HS-5 (cell line): ENCODE measurements at regions not wholly inside any gene's neighbourhood (a gene's known extent, or its start where the extent isn't known, plus 50 kb on each side); places are given as distances from the start of the nearest gene placed in this dataset.
A peak's percentile ranks its signal among the peaks of the same experiment; 100 is the strongest.

Experiments
- DNase-seq: peaks from one replicate; pipeline ENCODE4 v3.0.0-alpha.2; 2012; ENCODE audit warnings: low read depth

- no peak for DNase-seq
Measured at GRCh38 chr4:129550281-129550785, 454.4 kb downstream of the C4orf33 start.

DNA sequence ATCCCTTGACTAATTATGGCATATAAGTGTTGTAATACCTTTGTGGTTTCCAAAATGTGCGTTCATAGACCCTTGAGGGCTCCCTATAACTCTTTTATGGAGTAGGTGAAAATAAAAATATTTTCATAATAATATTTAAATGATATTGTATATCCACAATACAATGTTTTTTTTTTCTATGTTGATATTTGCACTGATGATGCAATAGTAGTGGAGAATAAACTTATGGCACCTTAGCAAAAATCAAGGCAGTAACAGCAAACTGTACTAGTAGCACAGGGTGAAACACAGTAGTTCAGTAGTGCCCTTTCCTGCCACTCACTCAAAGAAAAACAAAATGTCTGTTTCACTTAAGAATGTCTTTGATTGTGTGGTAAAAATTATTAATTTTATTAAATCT is 465.3 kb downstream of the C4orf33 start:
- DNase-seq, result no peak

DNA sequence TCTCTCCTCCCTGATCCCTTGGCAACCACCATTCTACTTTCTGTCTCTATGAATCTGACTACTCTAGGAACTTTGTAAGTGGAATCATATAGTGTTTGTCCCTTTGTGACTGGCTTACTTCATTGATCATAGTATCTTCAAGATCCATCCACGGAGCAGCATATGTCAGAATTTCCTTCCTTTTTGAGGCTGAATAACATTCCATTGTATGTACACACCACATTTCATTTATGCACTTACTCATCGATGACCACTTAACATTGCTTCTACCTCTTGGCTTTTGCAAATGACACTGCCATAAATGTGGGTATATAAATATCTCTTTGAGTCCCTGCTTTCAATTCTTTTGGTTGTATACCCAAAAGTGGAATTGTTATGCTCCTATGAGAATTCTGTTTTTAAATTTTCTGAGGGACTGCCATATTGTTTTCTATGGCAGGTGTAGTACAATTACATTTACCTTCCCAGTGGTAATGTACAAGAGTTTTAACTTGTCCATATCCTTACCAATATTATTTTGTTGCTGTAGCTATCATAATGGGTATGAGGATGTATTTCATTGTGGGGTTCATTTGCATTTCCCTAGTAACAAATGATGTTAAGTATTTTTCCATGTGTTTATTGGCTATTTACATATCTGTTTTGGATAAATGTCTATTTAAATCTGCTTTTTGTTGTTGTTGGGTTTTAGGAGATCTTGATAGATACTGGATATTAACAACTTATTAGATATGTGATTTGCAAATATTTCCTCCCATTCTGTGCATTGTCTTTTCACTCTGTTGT is 466.1 kb downstream of the C4orf33 start:
- DNase-seq, result peak; percentile 60

DNA sequence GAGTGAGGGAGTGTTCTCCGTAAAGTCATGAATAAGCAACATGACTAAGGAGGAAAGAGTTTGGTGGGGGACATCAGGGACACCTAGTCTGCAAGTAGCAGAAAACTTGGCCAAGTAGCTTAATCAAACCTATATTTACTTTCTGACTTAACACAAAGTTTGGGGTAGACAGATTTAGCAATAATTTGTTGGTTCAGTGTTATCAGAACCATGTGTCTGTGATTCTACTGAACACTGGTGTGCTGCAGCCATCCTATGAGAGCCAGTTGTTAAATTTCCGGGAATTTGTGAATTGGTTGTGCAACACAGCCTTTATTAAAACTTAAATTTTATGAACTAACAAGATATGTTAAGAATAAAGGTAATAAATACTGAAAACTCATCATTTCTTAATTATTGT is 469.3 kb downstream of the C4orf33 start:
- no peak for DNase-seq

- no peak for DNase-seq
Measured at GRCh38 chr4:129570326-129570725, 474.4 kb downstream of the C4orf33 start.

- DNase-seq, result no peak
Measured at GRCh38 chr4:129578336-129578735, 482.4 kb downstream of the C4orf33 start.

DNA sequence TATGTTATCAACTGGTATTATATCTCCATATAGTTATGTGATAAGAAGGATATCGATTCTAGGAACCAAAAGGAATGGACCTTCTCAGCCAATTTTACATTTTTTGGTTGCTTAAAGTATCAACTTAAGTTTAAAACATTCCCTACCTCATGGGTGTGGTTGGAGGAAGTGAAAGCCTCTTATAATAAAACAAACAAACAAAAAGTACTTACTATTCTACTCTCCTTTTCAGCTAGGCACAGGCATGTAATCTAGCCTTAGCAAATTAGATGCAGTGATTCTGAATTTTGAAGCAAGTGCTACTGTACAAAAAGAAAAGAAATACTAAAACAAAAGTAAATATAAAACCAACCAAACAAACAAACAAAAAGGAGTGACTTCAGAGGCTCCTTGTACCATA is 485.4 kb downstream of the C4orf33 start:
- DNase-seq, result no peak

GRCh38 chr4:129583868-129584267 is 487.9 kb downstream of the C4orf33 start:
- DNase-seq, result no peak

- DNase-seq, result no peak
Measured at GRCh38 chr4:129598582-129598981, 502.6 kb downstream of the C4orf33 start.

- DNase-seq, result no peak
Measured at GRCh38 chr4:129600898-129601297, 504.9 kb downstream of the C4orf33 start.

GRCh38 chr4:129602447-129602846 is 506.5 kb downstream of the C4orf33 start:
- DNase-seq, result no peak

- no peak for DNase-seq
Measured at GRCh38 chr4:129603241-129603931, 507.4 kb downstream of the C4orf33 start.

GRCh38 chr4:129604632-129605255 is 508.8 kb downstream of the C4orf33 start:
- no peak for DNase-seq

- no peak for DNase-seq
Measured at GRCh38 chr4:129614611-129615010, 518.7 kb downstream of the C4orf33 start.

GRCh38 chr4:129622566-129622965 is 526.6 kb downstream of the C4orf33 start:
- DNase-seq, result no peak

- DNase-seq, result no peak
Measured at GRCh38 chr4:129623233-129623875, 527.4 kb downstream of the C4orf33 start.

DNA sequence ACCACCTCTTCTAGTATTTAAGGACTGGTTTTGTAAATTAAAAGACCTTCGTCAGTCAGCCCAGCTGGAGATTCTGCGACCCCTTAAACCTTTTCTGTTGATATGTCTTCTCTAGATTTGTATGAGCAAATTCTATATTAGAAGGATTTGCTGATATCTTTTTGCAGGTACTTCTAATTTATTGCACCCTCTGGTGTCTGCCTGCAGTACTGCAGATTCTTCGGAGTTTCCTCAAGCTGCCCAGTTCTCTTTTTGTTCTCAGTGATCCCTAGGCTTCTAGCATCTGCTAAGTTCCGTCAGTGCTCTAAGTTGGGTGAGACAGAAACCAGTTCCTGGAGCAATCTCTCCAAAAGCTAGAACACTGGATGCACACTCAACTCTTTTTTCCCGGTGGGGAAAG is 545.2 kb downstream of the C4orf33 start:
- DNase-seq, result peak; percentile 25

GRCh38 chr4:129645461-129645860 is 549.5 kb downstream of the C4orf33 start:
- no peak for DNase-seq

GRCh38 chr4:129668092-129668491 is 572.1 kb downstream of the C4orf33 start:
- no peak for DNase-seq

- no peak for DNase-seq
Measured at GRCh38 chr4:129672941-129673340, 577.0 kb downstream of the C4orf33 start.

DNA sequence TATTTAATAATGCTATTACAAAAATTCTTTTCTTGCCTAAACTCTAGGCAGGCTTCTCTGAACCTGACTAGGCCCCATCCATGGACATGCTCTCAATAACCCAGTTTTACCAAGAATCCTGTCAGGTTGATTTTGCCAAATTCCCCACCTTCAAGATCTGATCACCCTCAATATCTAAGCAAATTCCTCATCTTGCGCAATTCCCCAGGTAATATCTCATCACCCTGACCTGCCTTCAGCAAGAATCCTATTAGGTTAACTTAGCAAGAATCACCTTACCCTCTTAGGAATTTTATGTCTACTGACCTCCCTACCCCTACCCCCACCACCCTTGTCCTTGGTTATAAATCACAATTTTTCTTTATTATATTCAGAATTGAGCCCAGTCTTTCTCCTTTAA is 579.1 kb downstream of the C4orf33 start:
- no peak for DNase-seq

- no peak for DNase-seq
Measured at GRCh38 chr4:129676934-129677333, 581.0 kb downstream of the C4orf33 start.
